Hypothalamus (tissue), 51 donors: ENCODE measurements at regions not wholly inside any gene's neighbourhood (a gene's known extent, or its start where the extent isn't known, plus 50 kb on each side); places are given as distances from the start of the nearest gene placed in this dataset.
"Not testable (repeated sequence)": the region's sequence is repeated elsewhere in the genome, so short reads cannot be mapped to it uniquely, and the experiment has no call there.

ENCODE experiments used
- DNase-seq, 51 donors: peaks; one replicate each; lab custom pipeline; 2025; lab: John Stamatoyannopoulos, UW

DNA sequence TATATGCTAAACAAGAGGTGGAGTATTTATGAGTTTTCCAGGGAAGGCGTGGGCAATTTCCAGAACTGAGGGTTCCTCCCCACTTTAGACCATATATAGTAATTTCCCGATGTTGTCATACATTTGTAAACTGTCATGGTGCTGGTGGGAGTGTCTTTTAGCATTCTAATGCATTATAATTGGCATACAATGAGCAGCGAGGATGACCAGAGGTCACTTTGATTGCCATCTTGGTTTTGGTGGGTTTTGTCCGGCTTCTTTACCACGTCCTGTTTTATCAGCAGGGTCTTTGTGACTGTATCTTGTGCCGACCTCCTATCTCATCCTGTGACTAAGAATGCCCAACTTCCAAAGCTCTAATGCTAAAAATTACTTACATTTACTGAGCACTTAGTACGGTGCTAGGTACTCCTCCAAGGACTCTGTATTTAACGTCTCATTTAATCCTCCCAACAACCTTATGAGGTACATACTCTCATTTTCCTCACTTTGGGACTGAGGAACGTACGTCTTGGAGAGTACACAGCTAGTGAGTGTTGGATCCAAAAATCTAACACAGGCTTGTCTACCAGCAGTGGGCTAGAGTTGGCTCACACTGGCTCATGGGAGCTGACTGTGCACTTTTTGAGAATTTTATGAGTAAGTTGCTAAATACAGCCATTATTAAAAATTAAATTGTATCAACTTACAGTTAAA is 144.8 kb upstream of the NEBL start:
- no peak for DNase-seq

DNA sequence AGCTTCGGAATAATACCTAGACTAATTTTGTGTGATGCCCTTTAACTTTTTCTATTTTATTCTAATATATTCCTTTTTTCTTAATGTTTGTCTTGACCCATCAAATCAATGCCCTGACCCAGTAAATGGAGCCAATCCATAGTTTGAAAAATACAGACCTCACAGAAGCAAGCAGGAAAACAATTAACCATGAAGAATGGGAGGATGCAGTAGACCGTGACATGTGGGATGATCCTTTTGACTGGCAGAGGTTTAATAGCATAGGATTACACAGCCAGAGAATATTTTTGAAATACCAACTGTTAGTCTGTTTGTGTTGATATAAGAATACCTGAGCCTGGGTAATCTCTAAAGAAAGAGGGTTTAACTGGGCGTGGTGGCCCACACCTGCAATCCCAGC is 142.6 kb upstream of the NEBL start:
- DNase-seq: no peak

DNA sequence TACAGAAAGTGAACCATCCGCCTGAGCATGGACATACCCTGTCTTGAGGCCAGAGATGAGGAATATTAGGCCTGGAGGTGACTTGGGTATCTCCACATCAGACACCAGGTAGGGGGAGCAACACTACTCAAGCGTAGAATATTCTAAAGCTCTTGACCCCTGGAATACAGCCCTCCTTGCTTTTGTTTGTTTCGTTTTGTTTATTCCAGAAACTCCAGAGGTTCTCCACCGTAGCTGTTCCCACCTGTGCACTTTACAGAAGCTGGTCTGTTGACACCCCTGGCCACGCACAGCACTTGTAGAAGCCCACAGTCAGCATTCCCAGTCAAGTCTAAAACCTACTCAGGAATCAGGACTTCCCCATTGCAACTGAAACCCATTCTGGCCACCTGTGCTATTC is 139.6 kb upstream of the NEBL start:
- DNase-seq: no peak

GRCh38 chr10:21034770-21035169 is 137.7 kb upstream of the NEBL start:
- DNase-seq: not testable (repeated sequence)

- no peak for DNase-seq
Observed at GRCh38 chr10:21034241-21034640, 137.1 kb upstream of the NEBL start.

GRCh38 chr10:21032587-21033319 is 135.6 kb upstream of the NEBL start:
- DNase-seq: no peak

GRCh38 chr10:21031232-21031795 is 134.2 kb upstream of the NEBL start:
- DNase-seq: no peak

GRCh38 chr10:21030091-21030490 is 133.0 kb upstream of the NEBL start:
- no peak for DNase-seq

GRCh38 chr10:21022821-21023220 is 125.7 kb upstream of the NEBL start:
- no peak for DNase-seq

GRCh38 chr10:21021843-21022594 is 124.9 kb upstream of the NEBL start:
- no peak for DNase-seq

GRCh38 chr10:21021231-21021630 is 124.1 kb upstream of the NEBL start:
- DNase-seq: no peak

- no peak for DNase-seq
Observed at GRCh38 chr10:21020545-21020944, 123.4 kb upstream of the NEBL start.

DNA sequence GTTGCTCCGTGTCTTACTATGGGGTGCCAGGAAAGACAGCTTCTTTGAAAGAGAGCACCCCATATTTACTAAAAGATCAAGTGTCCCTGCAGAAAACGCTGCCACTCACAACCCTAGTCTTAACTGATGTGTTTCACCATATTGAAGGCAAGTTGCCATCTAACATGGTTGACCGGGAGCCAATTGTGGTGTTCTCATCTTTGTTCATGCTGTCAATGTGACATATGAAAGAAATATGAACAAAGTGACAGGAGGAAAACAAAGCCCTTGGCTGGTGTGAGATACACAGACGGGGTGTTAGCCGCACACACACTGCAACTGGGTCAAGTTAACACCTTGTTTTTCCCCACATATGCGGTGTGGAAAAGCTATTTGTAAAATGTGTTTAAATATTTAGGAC is 122.3 kb upstream of the NEBL start:
- DNase-seq: no peak

GRCh38 chr10:21015851-21016250 is 118.7 kb upstream of the NEBL start:
- no peak for DNase-seq

DNA sequence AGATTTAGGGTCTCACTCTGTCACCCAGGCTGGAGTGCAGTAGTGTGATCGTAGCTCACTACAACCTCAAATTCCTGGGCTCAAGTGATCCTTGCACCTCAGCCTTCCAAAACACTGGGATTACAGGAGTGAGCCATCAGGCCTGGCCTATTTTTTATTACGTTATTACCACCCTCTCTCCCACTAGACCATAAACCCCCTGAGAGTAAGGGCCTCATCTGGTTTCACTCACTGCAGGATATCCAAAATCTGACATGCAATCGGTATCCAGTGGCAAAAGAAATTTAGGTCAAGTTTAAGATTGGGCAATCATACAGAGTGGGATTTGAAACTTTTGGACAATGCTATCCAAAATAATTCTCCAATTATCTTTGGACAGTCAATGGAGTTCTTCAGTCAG is 117.0 kb upstream of the NEBL start:
- no peak for DNase-seq

- no peak for DNase-seq
Observed at GRCh38 chr10:21011433-21012018, 114.4 kb upstream of the NEBL start.

GRCh38 chr10:21010615-21011014 is 113.5 kb upstream of the NEBL start:
- no peak for DNase-seq

DNA sequence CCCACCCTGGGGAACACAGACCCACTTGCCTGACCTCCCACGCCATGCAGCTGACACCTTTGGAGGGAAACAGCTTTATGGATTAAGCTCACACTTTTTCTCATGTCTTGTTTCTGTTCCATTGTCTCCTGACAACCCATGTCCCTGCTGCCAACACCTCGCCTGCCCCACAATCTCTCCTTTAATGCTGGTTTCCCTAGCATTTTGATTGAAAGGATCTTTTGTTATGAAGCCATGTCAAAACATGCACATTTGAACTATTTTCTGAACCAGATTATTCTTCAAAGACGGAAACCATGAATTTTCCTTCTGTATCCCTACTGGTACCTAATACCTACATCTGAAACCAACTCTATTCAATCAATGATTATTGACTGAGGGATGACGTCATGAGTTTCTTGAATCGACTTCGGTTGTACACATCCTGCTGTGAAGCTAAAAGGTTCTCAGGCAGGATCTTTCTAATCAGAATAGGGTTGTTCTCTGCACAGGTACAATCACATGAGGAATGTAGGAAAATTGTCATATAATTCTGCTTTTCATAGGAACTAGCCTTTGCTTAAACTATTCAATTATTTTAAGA is 106.2 kb upstream of the NEBL start:
- DNase-seq: no peak

DNA sequence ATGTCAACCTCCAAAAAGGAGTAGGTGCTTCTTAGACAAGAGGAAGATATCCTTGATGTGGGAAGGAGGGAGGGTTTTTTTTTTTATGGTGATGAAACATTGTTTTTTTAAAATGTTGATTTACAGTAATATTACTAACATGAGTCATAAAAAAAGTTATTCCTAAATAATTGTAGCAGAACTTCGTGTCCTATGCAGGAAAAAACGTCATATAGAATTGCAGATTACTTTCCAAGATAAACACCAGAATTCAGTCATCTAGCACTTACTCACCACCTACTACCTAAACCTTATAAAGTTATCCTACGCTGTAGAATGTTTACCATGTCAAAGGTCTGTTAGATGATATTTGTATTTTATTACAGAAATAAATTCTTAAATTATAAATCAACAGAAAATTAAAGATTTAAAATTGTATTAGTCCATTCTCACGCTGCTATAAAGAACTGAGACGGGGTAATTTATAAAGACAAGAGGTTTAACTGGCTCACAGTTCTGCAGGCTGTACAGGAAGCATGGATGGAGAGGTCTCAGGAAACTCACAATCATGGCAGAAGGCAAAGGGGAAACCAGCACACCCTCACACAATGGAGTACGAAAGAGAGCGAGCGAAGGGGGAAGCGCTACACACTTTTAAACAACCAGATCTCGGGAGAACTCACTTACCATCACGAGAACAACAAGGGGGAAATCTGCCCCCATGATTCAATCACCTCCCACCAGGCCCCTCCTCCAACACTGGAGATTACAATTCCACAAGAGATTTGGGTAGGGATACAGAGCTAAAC is 105.2 kb upstream of the NEBL start:
- no peak for DNase-seq

DNA sequence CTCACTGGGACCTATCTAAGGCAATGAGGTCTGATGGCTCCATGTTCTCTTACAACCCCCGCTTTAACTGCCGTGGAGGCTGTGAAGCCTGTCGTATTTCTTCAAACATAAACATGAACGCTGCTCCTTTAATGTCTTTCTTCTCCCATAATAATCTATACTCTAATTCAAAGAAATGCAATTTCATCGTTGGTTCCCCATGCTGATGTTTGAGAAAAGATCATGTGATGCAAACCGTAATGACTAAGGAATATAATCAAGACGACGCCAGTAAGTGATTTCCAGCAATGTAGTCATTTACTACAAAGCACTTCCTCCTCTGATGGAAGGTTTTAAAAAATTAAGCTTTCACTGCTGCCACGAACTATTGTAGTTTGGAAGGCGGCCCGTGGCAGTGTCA is 102.6 kb upstream of the NEBL start:
- DNase-seq: no peak
